HG03066 (cell line): ENCODE measurements at regions not wholly inside any gene's neighbourhood (a gene's known extent, or its start where the extent isn't known, plus 50 kb on each side); places are given as distances from the start of the nearest gene placed in this dataset.
"Not testable (repeated sequence)": the region's sequence is repeated elsewhere in the genome, so short reads cannot be mapped to it uniquely, and the experiment has no call there.

ENCODE experiments used
- ATAC-seq: cut with Tn5 transposase; IDR thresholded peaks from one replicate; pipeline ENCODE4 v1.9.1; 2021; ENCODE audit warnings: low read depth; ENCODE audit not compliant: unreplicated experiment

GRCh38 chr9:15047028-15047551 lies 136.9 kb upstream of the FREM1 start:
- no peak for ATAC-seq

GRCh38 chr9:15033316-15033715 lies 123.1 kb upstream of the FREM1 start:
- ATAC-seq = no peak

- ATAC-seq = no peak
These were observed 122.6 kb upstream of the FREM1 start for GRCh38 chr9:15032860-15033259.

GRCh38 chr9:15021146-15021545 lies 110.9 kb upstream of the FREM1 start:
- ATAC-seq = no peak

GRCh38 chr9:15018096-15018637 lies 107.9 kb upstream of the FREM1 start:
- no peak for ATAC-seq

- no peak for ATAC-seq
These were observed 100.4 kb upstream of the FREM1 start for GRCh38 chr9:15010581-15010980.

GRCh38 chr9:15007698-15008097 lies 97.5 kb upstream of the FREM1 start:
- no peak for ATAC-seq

- ATAC-seq = no peak
These were observed 84.5 kb upstream of the FREM1 start for GRCh38 chr9:14994738-14995137.

- ATAC-seq = no peak
These were observed 83.8 kb upstream of the FREM1 start for GRCh38 chr9:14993901-14994554.

GRCh38 chr9:14993061-14993800 lies 83.0 kb upstream of the FREM1 start:
- peak; percentile 45 for ATAC-seq

GRCh38 chr9:14992516-14992915 lies 82.3 kb upstream of the FREM1 start:
- no peak for ATAC-seq

GRCh38 chr9:14992081-14992480 lies 81.9 kb upstream of the FREM1 start:
- ATAC-seq = no peak

- ATAC-seq = not testable (repeated sequence)
These were observed 80.4 kb upstream of the FREM1 start for GRCh38 chr9:14990647-14991046.

GRCh38 chr9:14989811-14990210 lies 79.6 kb upstream of the FREM1 start:
- ATAC-seq = no peak

GRCh38 chr9:14989336-14989735 lies 79.1 kb upstream of the FREM1 start:
- not testable (repeated sequence) for ATAC-seq

GRCh38 chr9:14987858-14988257 lies 77.6 kb upstream of the FREM1 start:
- no peak for ATAC-seq

- no peak for ATAC-seq
These were observed 75.2 kb upstream of the FREM1 start for GRCh38 chr9:14985419-14985818.

GRCh38 chr9:14983599-14983998 lies 73.4 kb upstream of the FREM1 start:
- no peak for ATAC-seq

- no peak for ATAC-seq
These were observed 71.2 kb upstream of the FREM1 start for GRCh38 chr9:14981291-14981950.

- ATAC-seq = no peak
These were observed 68.1 kb upstream of the FREM1 start for GRCh38 chr9:14978022-14979000.
